A549 (cell line): ENCODE measurements at regions not wholly inside any gene's neighbourhood (a gene's known extent, or its start where the extent isn't known, plus 50 kb on each side); places are given as distances from the start of the nearest gene placed in this dataset.
A peak's percentile ranks its signal among the peaks of the same experiment; 100 is the strongest.

ENCODE experiments used
- CBX2 ChIP-seq: fragments of 200-600 bp; sonication (generic); IDR thresholded peaks from 2 replicates; pipeline ENCODE4 v1.6.1; 2016; ENCODE audit warnings: low read depth, mild to moderate bottlenecking, borderline replicate concordance
- CEBPB ChIP-seq, 2 experiments: fragments of >200 bp in 1 of 2; sonication (Bioruptor Twin) in 1 of 2; formaldehyde crosslinking in 1 of 2; IDR thresholded peaks; 2 replicates each; pipeline ENCODE4 v1.6.1; 2012 to 2016
- CHD4 ChIP-seq: fragments of 200-600 bp; sonication (generic); IDR thresholded peaks from 2 replicates; pipeline ENCODE4 v1.6.1; 2016; ENCODE audit warnings: antibody characterized with exemption, mild to moderate bottlenecking, borderline replicate concordance
- EP300 ChIP-seq, 2 experiments: fragments of >200 bp; sonication (Bioruptor Twin); formaldehyde crosslinking; IDR thresholded peaks; 2 replicates in 1 of 2; 3 replicates in 1 of 2; pipeline ENCODE4 v1.6.1; 2016 to 2017
- HEYL ChIP-seq: fragments of 250-450 bp; sonication (Bioruptor Pico); IDR thresholded peaks from 2 replicates; pipeline ENCODE4 v1.8.0; 2021; ENCODE audit warnings: mild to moderate bottlenecking, moderate library complexity
- KDM1A ChIP-seq: fragments of 200-600 bp; sonication (generic); IDR thresholded peaks from 2 replicates; pipeline ENCODE4 v1.6.1; 2016; ENCODE audit warnings: low read depth, mild to moderate bottlenecking
- MYC ChIP-seq: IDR thresholded peaks from 2 replicates; pipeline ENCODE4 v1.6.1; 2012; ENCODE audit warnings: mild to moderate bottlenecking, inconsistent platforms, low read length, improper control_type of control experiment, borderline replicate concordance
- POLR2A ChIP-seq: IDR thresholded peaks from 2 replicates; pipeline ENCODE4 v1.6.1; 2012; ENCODE audit warnings: mild to moderate bottlenecking, low read length
- RAD21 ChIP-seq, 2 experiments: fragments of >200 bp in 1 of 2; sonication (Bioruptor Twin) in 1 of 2; formaldehyde crosslinking in 1 of 2; IDR thresholded peaks in 1 of 2; conservative IDR thresholded peaks in 1 of 2; 2 replicates in 1 of 2; 3 replicates in 1 of 2; pipeline ENCODE4 v1.6.1; 2012 to 2018; ENCODE audit warnings: inconsistent platforms in 1 of 2
- SMC3 ChIP-seq: fragments of >200 bp; sonication (Bioruptor Twin); formaldehyde crosslinking; IDR thresholded peaks from 3 replicates; pipeline ENCODE4 v1.6.1; 2018; ENCODE audit warnings: inconsistent platforms
- ZC3H11A ChIP-seq: fragments of 450-650 bp; IDR thresholded peaks from 2 replicates; pipeline ENCODE4 v1.6.1; 2014; ENCODE audit warnings: antibody characterized with exemption, mild to moderate bottlenecking
- TF ChIP-seq, protein P1 (sequence below): fragments of >200 bp; sonication (Bioruptor Twin); formaldehyde crosslinking; IDR thresholded peaks from 3 replicates; pipeline ENCODE4 v1.5.1; 2016
- TF ChIP-seq, protein P2 (sequence below): IDR thresholded peaks from 2 replicates; pipeline ENCODE4 v1.6.1; 2012
- TF ChIP-seq, protein P3 (sequence below): fragments of >200 bp; sonication (Bioruptor Twin); formaldehyde crosslinking; IDR thresholded peaks from 2 replicates; pipeline ENCODE4 v1.6.1; 2016

DNA sequence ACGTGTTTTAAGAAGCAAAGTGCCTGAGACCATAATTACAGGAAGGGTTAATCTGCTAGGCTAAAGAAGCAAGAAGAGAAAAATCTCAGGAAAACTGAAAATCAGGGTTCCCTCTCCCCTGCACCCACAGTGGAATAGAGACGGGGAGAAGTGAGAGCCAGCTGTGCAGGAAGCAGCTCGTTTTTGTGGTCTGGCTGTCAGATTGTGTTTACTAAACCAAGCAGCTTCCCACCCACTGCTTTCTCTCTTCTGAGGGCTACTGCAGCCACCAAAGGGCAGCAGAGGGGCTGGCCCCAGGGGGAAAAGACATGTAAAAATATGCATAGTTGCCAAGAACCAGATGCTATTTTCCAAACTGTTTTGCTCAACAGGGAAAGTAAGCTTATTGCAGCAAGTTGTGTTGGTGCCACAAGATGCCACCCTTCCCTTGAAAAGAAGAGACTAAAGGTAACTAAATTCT lies 72.6 kb upstream of the THUMPD2 start:
- TF ChIP-seq POLR2A: no peak
- TF ChIP-seq, protein P1, sequence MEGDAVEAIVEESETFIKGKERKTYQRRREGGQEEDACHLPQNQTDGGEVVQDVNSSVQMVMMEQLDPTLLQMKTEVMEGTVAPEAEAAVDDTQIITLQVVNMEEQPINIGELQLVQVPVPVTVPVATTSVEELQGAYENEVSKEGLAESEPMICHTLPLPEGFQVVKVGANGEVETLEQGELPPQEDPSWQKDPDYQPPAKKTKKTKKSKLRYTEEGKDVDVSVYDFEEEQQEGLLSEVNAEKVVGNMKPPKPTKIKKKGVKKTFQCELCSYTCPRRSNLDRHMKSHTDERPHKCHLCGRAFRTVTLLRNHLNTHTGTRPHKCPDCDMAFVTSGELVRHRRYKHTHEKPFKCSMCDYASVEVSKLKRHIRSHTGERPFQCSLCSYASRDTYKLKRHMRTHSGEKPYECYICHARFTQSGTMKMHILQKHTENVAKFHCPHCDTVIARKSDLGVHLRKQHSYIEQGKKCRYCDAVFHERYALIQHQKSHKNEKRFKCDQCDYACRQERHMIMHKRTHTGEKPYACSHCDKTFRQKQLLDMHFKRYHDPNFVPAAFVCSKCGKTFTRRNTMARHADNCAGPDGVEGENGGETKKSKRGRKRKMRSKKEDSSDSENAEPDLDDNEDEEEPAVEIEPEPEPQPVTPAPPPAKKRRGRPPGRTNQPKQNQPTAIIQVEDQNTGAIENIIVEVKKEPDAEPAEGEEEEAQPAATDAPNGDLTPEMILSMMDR: no peak
- TF ChIP-seq SMC3: no peak
- no peak for TF ChIP-seq CHD4
- TF ChIP-seq, protein P2, sequence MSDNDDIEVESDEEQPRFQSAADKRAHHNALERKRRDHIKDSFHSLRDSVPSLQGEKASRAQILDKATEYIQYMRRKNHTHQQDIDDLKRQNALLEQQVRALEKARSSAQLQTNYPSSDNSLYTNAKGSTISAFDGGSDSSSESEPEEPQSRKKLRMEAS: no peak
- TF ChIP-seq HEYL: no peak
- no peak for TF ChIP-seq MYC
- TF ChIP-seq, protein P3, sequence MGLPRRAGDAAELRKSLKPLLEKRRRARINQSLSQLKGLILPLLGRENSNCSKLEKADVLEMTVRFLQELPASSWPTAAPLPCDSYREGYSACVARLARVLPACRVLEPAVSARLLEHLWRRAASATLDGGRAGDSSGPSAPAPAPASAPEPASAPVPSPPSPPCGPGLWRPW: no peak
- TF ChIP-seq EP300 (IDR thresholded peaks at IDR 0.05): no peak
- no peak for TF ChIP-seq CEBPB (IDR thresholded peaks at IDR 0.05)
- no peak for TF ChIP-seq CBX2
- TF ChIP-seq ZC3H11A: no peak
- peak in 1 of 2 experiments; percentile 32; a peak in 2 of 5 replicates for TF ChIP-seq RAD21 (conservative IDR thresholded peaks at IDR 0.05 in 1 of 2, IDR thresholded peaks at IDR 0.05 in 1 of 2)
- no peak for TF ChIP-seq KDM1A
